Esophagus squamous epithelium (tissue), 4 donors: ENCODE measurements at regions not wholly inside any gene's neighbourhood (a gene's known extent, or its start where the extent isn't known, plus 50 kb on each side); places are given as distances from the start of the nearest gene placed in this dataset.

Experiments used
- CTCF ChIP-seq, 6 experiments: fragments of 450-650 bp in 4 of 6; fragments of 200-600 bp in 2 of 6; sonication (generic) in 2 of 6; IDR thresholded peaks; one replicate each; pipeline ENCODE4 v1.5.1; 2016 to 2019; ENCODE audit warnings: antibody characterized with exemption in 6 of 6, mild to moderate bottlenecking in 4 of 6, moderate library complexity in 4 of 6
- POLR2A ChIP-seq, 4 donors: fragments of 450-650 bp; IDR thresholded peaks; one replicate each; pipeline ENCODE4 v1.6.1; 2017; ENCODE audit warnings: antibody characterized with exemption in 4 of 4, mild to moderate bottlenecking in 4 of 4, moderate library complexity in 3 of 4

DNA sequence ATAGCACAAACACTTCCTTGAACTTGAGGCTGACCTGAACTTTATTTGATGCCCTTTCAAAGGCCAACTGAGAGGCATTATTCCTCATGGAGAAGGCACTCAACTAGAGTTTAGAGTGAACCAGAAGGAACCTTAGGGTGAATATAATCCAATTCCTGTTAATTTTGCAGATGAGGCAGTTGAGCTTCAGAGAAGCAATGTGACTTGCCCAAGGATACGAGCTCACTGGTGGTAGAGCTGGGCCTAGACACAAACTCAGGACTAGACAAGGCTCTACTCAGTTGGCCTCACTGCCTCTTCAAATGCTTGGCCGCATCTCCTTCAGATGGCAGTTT is 172.7 kb upstream of the ADAMTS9 start:
- TF ChIP-seq POLR2A (IDR thresholded peaks at IDR 0.05), result no peak
- TF ChIP-seq CTCF (IDR thresholded peaks at IDR 0.05), result no peak
